HT1080 (cell line): ENCODE measurements at regions not wholly inside any gene's neighbourhood (a gene's known extent, or its start where the extent isn't known, plus 50 kb on each side); places are given as distances from the start of the nearest gene placed in this dataset.

ENCODE experiments used
- DNase-seq: peaks from one replicate; pipeline ENCODE4 v3.0.0-alpha.2; 2015; ENCODE audit warnings: low read depth

GRCh38 chr2:161005170-161005569 is 155.1 kb upstream of the TANK start:
- DNase-seq: no peak

- DNase-seq: no peak
These were observed 151.9 kb upstream of the TANK start for GRCh38 chr2:161008311-161008710.

GRCh38 chr2:161010503-161011015 is 149.7 kb upstream of the TANK start:
- DNase-seq: no peak

- DNase-seq: no peak
These were observed 142.3 kb upstream of the TANK start for GRCh38 chr2:161017780-161018470.

- DNase-seq: no peak
These were observed 140.9 kb upstream of the TANK start for GRCh38 chr2:161019311-161019710.

- DNase-seq: no peak
These were observed 139.8 kb upstream of the TANK start for GRCh38 chr2:161020437-161020836.

GRCh38 chr2:161028581-161028980 is 131.6 kb upstream of the TANK start:
- no peak for DNase-seq

GRCh38 chr2:161029321-161029720 is 130.9 kb upstream of the TANK start:
- DNase-seq: no peak

- peak; percentile 92 for DNase-seq
These were observed 129.8 kb upstream of the TANK start for GRCh38 chr2:161030260-161031063.

GRCh38 chr2:161031511-161031910 is 128.7 kb upstream of the TANK start:
- no peak for DNase-seq

GRCh38 chr2:161032635-161033034 is 127.6 kb upstream of the TANK start:
- no peak for DNase-seq

GRCh38 chr2:161033059-161033660 is 127.1 kb upstream of the TANK start:
- DNase-seq: no peak

- no peak for DNase-seq
These were observed 123.3 kb upstream of the TANK start for GRCh38 chr2:161036926-161037325.

- no peak for DNase-seq
These were observed 121.2 kb upstream of the TANK start for GRCh38 chr2:161039071-161039470.

- no peak for DNase-seq
These were observed 118.9 kb upstream of the TANK start for GRCh38 chr2:161041356-161041755.

GRCh38 chr2:161042990-161043625 is 117.1 kb upstream of the TANK start:
- no peak for DNase-seq

- DNase-seq: no peak
These were observed 115.9 kb upstream of the TANK start for GRCh38 chr2:161044095-161044865.

GRCh38 chr2:161044921-161045320 is 115.3 kb upstream of the TANK start:
- DNase-seq: no peak

- DNase-seq: no peak
These were observed 114.5 kb upstream of the TANK start for GRCh38 chr2:161045726-161046125.

- DNase-seq: no peak
These were observed 113.4 kb upstream of the TANK start for GRCh38 chr2:161046876-161047275.

GRCh38 chr2:161048317-161048716 is 111.9 kb upstream of the TANK start:
- no peak for DNase-seq
